C4-2B (cell line): ENCODE measurements at regions not wholly inside any gene's neighbourhood (a gene's known extent, or its start where the extent isn't known, plus 50 kb on each side); places are given as distances from the start of the nearest gene placed in this dataset.

Source experiments
- CTCF ChIP-seq: fragments of 450-650 bp; conservative IDR thresholded peaks from 2 replicates; pipeline ENCODE4 v1.5.1; 2017; ENCODE audit warnings: mild to moderate bottlenecking
- ZFX ChIP-seq: fragments of 450-650 bp; IDR thresholded peaks from 2 replicates; pipeline ENCODE4 v1.6.1; 2017

- no peak for TF ChIP-seq CTCF
- no peak for TF ChIP-seq ZFX
Measured at GRCh38 chr13:70408865-70409264, 300.6 kb upstream of the KLHL1 start.
